Right cardiac atrium (tissue), 5 donors: ENCODE measurements at regions not wholly inside any gene's neighbourhood (a gene's known extent, or its start where the extent isn't known, plus 50 kb on each side); places are given as distances from the start of the nearest gene placed in this dataset.

ENCODE experiments used
- ATAC-seq, 2 donors: fragments of 200-7000 bp; cut with Tn5 transposase; one replicate each; pipeline versions ENCODE4 v1.8.0 to v1.9.1; 2020; ENCODE audit warnings: moderate library complexity in 2 of 2, mild to moderate bottlenecking in 1 of 2
- DNase-seq, 3 donors: peaks; one replicate each; pipeline ENCODE4 v3.0.0-alpha.2; 2020
- H3K27ac ChIP-seq: one replicate; pipeline ENCODE4 v1.5.1; 2013; ENCODE audit warnings: mild to moderate bottlenecking, low read length, control low read depth, moderate library complexity
- H3K27me3 ChIP-seq: one replicate; pipeline ENCODE4 v1.6.1; 2013; ENCODE audit not compliant: control insufficient read depth, insufficient read depth
- H3K4me1 ChIP-seq: one replicate; pipeline ENCODE4 v1.6.1; 2013; ENCODE audit warnings: low read length; ENCODE audit not compliant: control insufficient read depth, insufficient read depth
- H3K4me3 ChIP-seq: one replicate; pipeline ENCODE4 v1.5.1; 2013; ENCODE audit warnings: low read length, control low read depth
- H3K9me3 ChIP-seq: one replicate; pipeline ENCODE4 v1.6.1; 2013; ENCODE audit warnings: low read length; ENCODE audit not compliant: control insufficient read depth
- whole genome bisulfite sequencing: extraction: QIAGEN DNeasy Blood & Tissue Kit; methylation state at CpG from one replicate; pipeline ENCODE4 v1.1.7; 2013; 5-methylcytosine and 5-hydroxymethylcytosine counted together
- intact Hi-C, 4 donors: fragments of 100-400 bp; cut with DNase I; formaldehyde crosslinking; loops; one replicate each; pipeline versions ENCODE4 v1.11.0 to v1.14.0; 2022 to 2023
- donor health status: healthy with polysubstance abuse.
- donor health status: DM: no; HTN: yes; CAD: no.
- donor health status: DM: no; HTN: no; CAD: no.
- donor health status: DM: no; HTN: yes; CAD: no; lungs with severe emphysema.
- donor health status: DM: yes; HTN: yes; CAD: no.

GRCh38 chr16:82358606-82359221 lies 188.7 kb upstream of the MPHOSPH6 start:
- no peak overlapping the region for H3K27ac ChIP-seq
- H3K4me1 ChIP-seq = no peaks in the 10 kb centered on the region
- DNase-seq (no peak), ATAC-seq (no peak)
- intact Hi-C loops = no loop called here
- WGBS = 71% methylated on average over 7 of the region's 7 CpGs
- H3K9me3 ChIP-seq = no peaks in the 10 kb centered on the region
- H3K27me3 ChIP-seq = no peaks in the 10 kb centered on the region
- H3K4me3 ChIP-seq = no peak overlapping the region

- Histone ChIP-seq H3K9me3 (no peaks in the 10 kb centered on the region), H3K4me1 (no peaks in the 10 kb centered on the region), H3K4me3 (no peak overlapping the region), H3K27me3 (no peaks in the 10 kb centered on the region), H3K27ac (no peak overlapping the region)
- ATAC-seq = no peak
- WGBS = 76% methylated on average over 3 of the region's 3 CpGs
- intact Hi-C loops = no loop called here
- DNase-seq = no peak
These were observed 188.1 kb upstream of the MPHOSPH6 start for GRCh38 chr16:82358161-82358560.

DNA sequence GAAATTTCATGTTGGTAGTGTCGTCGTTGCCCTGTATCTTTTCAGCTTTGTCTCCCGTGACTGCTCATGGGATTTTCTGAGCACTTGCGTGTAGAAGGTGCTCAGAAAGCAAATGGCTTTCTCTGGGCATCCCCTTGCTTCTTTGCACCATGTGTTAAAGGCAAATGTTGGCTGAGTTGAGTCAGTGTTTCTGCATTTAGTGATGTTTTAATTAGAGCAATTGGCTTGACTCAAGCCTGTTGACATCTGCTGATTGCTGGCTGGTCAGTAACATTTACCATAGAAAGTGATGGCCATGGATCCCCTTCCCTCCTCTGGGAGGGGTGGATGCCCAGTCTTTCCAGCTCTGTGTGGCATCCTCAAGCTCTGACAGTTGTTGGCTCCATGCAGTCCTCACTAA lies 187.2 kb upstream of the MPHOSPH6 start:
- H3K9me3 ChIP-seq = no peaks in the 10 kb centered on the region
- no peaks in the 10 kb centered on the region for H3K27me3 ChIP-seq
- H3K4me3 ChIP-seq = no peak overlapping the region
- ATAC-seq (no peak), DNase-seq (no peak)
- no peaks in the 10 kb centered on the region for H3K4me1 ChIP-seq
- intact Hi-C loops = no loop called here
- H3K27ac ChIP-seq = no peak overlapping the region
- WGBS = 82% methylated on average over 4 of the region's 4 CpGs

DNA sequence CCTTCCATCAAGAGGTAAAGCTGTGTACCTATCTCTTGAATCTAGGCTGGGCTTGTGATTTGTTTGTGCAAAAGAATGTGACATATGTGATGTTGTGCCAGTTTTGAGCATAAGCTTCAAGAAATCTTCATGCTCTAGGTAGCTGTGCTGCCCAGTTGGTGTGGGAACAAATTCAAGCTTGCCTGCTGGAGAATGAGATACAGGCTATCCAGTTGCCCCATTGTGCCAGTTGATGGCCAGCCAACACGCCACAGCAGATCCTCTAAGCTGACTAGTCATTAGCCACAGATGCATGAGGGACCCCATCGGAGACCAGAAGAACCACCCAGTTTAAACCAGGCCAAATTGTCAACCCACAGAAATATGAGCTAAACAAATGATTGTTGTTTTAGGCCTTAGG lies 180.5 kb upstream of the MPHOSPH6 start:
- Histone ChIP-seq H3K27me3 (no peaks in the 10 kb centered on the region), H3K4me1 (no peaks in the 10 kb centered on the region), H3K27ac (no peak overlapping the region), H3K4me3 (no peak overlapping the region), H3K9me3 (no peaks in the 10 kb centered on the region)
- intact Hi-C loops = no loop called here
- DNase-seq (no peak), ATAC-seq (no peak)
- 88% methylated on average over 2 of the region's 2 CpGs for WGBS

DNA sequence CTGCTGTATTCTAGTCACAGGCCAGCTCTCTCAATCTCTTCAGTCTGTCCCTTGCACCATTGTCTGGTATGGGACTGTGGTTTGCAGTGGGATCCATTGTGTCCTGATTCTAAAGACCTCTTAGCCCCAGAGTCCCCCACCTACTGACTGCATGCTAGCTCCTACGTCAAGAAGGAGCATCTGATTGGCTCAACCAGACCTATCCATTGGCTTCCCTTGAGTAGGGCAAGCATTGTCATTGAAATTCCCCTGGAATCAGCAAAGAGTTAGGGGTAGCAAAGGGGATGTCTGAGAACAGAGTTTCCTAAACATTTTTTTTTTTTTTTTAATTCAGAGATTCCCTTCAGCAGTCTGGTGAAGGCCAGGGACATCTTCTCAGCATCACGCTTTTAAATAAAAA lies 175.3 kb upstream of the MPHOSPH6 start:
- intact Hi-C loops = loop anchor here in 1 of 4 donors (2.0 kb wide), 1 partner anchor 83 kb away; no protein-coding TSS in a partner anchor
- 91% methylated on average over 2 of the region's 2 CpGs for WGBS
- Histone ChIP-seq H3K9me3 (no peaks in the 10 kb centered on the region), H3K27ac (no peak overlapping the region), H3K4me1 (no peaks in the 10 kb centered on the region), H3K4me3 (no peak overlapping the region), H3K27me3 (no peaks in the 10 kb centered on the region)
- DNase-seq (no peak), ATAC-seq (no peak)

DNA sequence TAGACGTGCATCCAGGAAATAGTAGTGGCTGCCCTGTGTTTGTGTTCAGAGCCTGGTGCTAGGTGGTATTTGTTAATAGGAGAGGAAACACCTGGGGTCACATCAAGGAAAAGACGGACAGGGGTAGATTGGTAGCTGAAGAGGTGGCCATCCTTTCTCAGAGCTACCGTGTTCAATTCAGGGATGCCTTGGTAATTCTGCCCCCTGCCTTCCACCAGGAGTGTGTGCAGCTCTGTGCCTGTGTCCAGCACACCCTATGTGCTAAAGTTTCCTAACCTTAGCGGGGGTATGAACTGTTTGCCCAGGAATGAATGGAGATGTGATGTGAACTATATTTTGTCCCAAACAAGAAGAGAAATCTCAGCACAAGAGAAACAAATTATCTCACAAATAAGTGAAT lies 174.1 kb upstream of the MPHOSPH6 start:
- Histone ChIP-seq H3K27ac (no peak overlapping the region), H3K27me3 (no peaks in the 10 kb centered on the region), H3K4me3 (no peak overlapping the region), H3K4me1 (no peaks in the 10 kb centered on the region), H3K9me3 (no peaks in the 10 kb centered on the region)
- peak; percentile 69 to 77 for ATAC-seq
- DNase-seq = no peak
- WGBS = 40% methylated on average over 4 of the region's 4 CpGs
- intact Hi-C loops = loop anchor here in 2 of 4 donors (2.0 to 5.0 kb wide), 2 partner anchors 81 to 82 kb away; no protein-coding TSS in a partner anchor

GRCh38 chr16:82341146-82341669 lies 171.2 kb upstream of the MPHOSPH6 start:
- H3K4me1 ChIP-seq = no peaks in the 10 kb centered on the region
- H3K9me3 ChIP-seq = no peaks in the 10 kb centered on the region
- no peak for ATAC-seq
- H3K27ac ChIP-seq = no peak overlapping the region
- no peaks in the 10 kb centered on the region for H3K27me3 ChIP-seq
- DNase-seq = no peak
- H3K4me3 ChIP-seq = no peak overlapping the region
- intact Hi-C loops = loop anchor here in 1 of 4 donors (5.0 kb wide), 1 partner anchor 79 kb away; no protein-coding TSS in a partner anchor
- 95% methylated on average over 4 of the region's 4 CpGs for WGBS

DNA sequence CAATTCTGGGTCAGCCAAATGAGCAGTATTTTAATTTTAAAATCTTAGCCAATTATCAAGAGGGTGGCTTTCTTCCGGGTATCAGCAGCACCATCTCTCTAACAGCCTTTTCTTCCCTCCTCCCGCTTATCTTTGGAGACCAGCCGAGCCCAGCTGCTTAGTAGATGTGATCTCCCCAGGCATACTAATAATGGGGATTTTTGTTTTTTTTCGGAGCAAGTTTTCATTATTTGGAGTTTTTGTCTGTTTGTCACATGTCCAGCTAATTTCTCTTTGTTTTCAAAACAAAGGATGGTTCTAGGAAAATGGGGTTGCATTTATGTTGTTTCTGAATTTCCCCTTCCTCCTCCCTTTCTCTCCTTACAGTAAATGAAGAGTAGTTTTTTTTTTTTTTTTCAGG lies 170.5 kb upstream of the MPHOSPH6 start:
- DNase-seq (no peak), ATAC-seq (no peak)
- intact Hi-C loops = loop anchor here in 1 of 4 donors (5.0 kb wide), 1 partner anchor 78 kb away; no protein-coding TSS in a partner anchor
- H3K27me3 ChIP-seq = no peaks in the 10 kb centered on the region
- no peaks in the 10 kb centered on the region for H3K4me1 ChIP-seq
- no peaks in the 10 kb centered on the region for H3K9me3 ChIP-seq
- no peak overlapping the region for H3K27ac ChIP-seq
- H3K4me3 ChIP-seq = no peak overlapping the region
- 45% methylated on average over 4 of the region's 4 CpGs for WGBS

DNA sequence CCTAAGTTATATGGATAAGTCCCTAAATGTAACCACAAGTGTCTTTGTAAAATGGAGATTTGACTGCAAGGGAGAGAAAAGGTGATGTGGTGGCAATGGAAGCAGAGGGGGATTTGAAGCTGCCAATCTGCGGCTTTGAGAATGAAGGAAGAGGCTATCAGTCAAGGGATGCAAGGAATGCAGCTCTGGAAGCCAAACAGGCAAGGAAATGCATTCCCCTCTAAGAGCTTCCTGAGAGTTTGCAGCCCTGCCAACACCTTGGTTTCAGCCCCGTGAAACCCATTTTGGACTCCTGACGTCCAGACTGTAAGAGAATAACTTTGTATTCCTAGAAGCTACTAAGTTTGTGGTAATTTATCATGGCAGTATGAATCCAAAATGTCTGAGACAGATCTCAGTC lies 167.3 kb upstream of the MPHOSPH6 start:
- H3K27ac ChIP-seq = no peak overlapping the region
- WGBS = 18% methylated on average over 3 of the region's 3 CpGs
- no peak overlapping the region for H3K4me3 ChIP-seq
- no peaks in the 10 kb centered on the region for H3K27me3 ChIP-seq
- DNase-seq = no peak
- H3K4me1 ChIP-seq = no peaks in the 10 kb centered on the region
- intact Hi-C loops = loop anchor here in 1 of 4 donors (5.0 kb wide), 1 partner anchor 70 kb away; no protein-coding TSS in a partner anchor
- H3K9me3 ChIP-seq = no peaks in the 10 kb centered on the region
- no peak for ATAC-seq

DNA sequence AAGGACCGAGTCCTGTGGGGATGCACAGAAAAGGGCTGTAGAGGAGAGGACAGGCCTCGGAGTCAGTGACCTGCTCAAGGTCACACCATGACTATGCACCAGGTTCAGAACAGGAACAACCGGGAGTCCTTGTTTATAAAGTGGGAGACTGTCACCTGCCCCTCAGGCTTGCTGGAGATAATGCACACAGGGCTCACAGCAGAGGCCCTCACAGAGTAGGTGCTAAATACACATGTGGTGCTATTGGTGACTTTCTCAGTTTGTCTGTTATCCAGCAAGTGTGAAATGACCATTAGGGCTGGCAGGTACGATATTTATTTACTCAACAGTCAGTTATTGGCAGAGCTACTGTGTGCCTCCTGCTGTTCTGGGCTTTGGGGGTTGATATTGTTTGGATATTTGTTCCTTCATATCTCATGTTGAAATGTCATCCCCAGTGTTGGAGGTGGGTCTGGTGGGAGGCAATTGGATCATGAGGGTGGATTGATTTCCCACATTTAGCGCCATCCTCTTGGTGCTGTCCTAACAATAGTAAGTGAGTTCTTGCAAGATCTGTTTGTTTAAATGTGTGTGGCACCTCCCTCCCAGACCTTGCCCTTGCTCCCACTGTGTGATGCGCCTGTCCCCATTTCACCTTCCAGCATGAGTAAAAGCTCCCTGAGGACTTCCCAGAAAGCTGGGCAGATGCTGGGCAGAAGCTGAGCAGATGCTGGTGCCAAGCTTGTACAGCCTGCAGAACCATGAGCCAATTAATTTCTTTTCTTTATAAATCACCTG lies 162.1 kb upstream of the MPHOSPH6 start:
- no peak overlapping the region for H3K4me3 ChIP-seq
- ATAC-seq (no peak), DNase-seq (no peak)
- 83% methylated on average over 6 of the region's 6 CpGs for WGBS
- intact Hi-C loops = no loop called here
- H3K27ac ChIP-seq = no peak overlapping the region
- H3K9me3 ChIP-seq = no peaks in the 10 kb centered on the region
- no peaks in the 10 kb centered on the region for H3K4me1 ChIP-seq
- H3K27me3 ChIP-seq = no peaks in the 10 kb centered on the region

DNA sequence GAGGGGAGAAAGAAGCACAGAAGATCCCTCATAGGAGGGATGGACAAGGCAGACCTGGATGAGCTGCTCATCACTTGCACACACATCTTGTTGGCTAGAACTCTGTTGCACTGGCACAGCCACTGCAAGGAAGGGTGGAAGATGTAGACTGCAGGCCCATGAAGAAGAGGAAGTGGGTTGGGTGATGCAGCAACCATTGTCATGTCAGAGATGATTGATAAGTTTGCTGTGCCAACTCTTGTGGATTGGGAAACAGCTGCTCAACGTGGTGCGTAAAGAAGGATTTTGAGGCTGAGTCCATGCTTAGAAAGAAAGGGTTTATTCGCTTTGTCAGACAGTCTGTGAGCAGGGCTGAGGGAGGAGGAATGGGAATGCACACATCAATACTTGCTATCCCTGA lies 161.4 kb upstream of the MPHOSPH6 start:
- Histone ChIP-seq H3K4me3 (no peak overlapping the region), H3K4me1 (no peaks in the 10 kb centered on the region), H3K27me3 (no peaks in the 10 kb centered on the region), H3K27ac (no peak overlapping the region), H3K9me3 (no peaks in the 10 kb centered on the region)
- intact Hi-C loops = no loop called here
- DNase-seq (no peak), ATAC-seq (no peak)
- WGBS = 76% methylated on average over 3 of the region's 3 CpGs
